ENCODE measurements at regions not wholly inside any gene's neighbourhood (a gene's known extent, or its start where the extent isn't known, plus 50 kb on each side); places are given as distances from the start of the nearest gene placed in this dataset.

GRCh38 chr20:48541581-48542071, 286.2 kb downstream of the PREX1 start:
- TF ChIP-seq CTCF (IDR thresholded peaks at IDR 0.05) (no peak), POLR2A (IDR thresholded peaks at IDR 0.05) (no peak)
